Spleen (tissue), 11 donors: ENCODE measurements at regions not wholly inside any gene's neighbourhood (a gene's known extent, or its start where the extent isn't known, plus 50 kb on each side); places are given as distances from the start of the nearest gene placed in this dataset.
"Not testable (repeated sequence)": the region's sequence is repeated elsewhere in the genome, so short reads cannot be mapped to it uniquely, and the experiment has no call there.

Experiments used
- DNase-seq: peaks from one replicate; pipeline ENCODE4 v3.0.0-alpha.2; 2020
- H3K27ac ChIP-seq, 8 donors: fragments of 200-600 bp; sonication (generic) in 7 of 8; 1 replicate in 4 of 8; 2 replicates in 4 of 8; pipeline versions ENCODE4 v1.5.0 to v1.8.0; 2016 to 2021; ENCODE audit warnings: inconsistent platforms in 4 of 8, mild to moderate bottlenecking in 4 of 8, moderate library complexity in 1 of 8
- H3K27me3 ChIP-seq, 7 donors: fragments of 200-600 bp; sonication (generic) in 6 of 7; replicated peaks in 1 of 7; 1 replicate in 4 of 7; 2 replicates in 3 of 7; pipeline versions ENCODE4 v1.5.0 to v1.8.0; 2016 to 2021; ENCODE audit warnings: inconsistent platforms in 3 of 7, mild to moderate bottlenecking in 1 of 7
- H3K36me3 ChIP-seq, 6 donors: fragments of 200-600 bp; sonication (generic) in 5 of 6; 1 replicate in 4 of 6; 2 replicates in 2 of 6; pipeline versions ENCODE4 v1.5.0 to v1.8.0; 2016 to 2021; ENCODE audit warnings: inconsistent platforms in 2 of 6
- H3K4me1 ChIP-seq, 6 donors: fragments of 200-600 bp; sonication (generic) in 5 of 6; 1 replicate in 3 of 6; 2 replicates in 3 of 6; pipeline versions ENCODE4 v1.5.0 to v1.8.0; 2016 to 2021; ENCODE audit warnings: inconsistent platforms in 3 of 6
- H3K4me3 ChIP-seq, 8 donors: fragments of 200-600 bp; sonication (generic) in 7 of 8; 1 replicate in 4 of 8; 2 replicates in 4 of 8; pipeline versions ENCODE4 v1.5.0 to v1.8.0; 2016 to 2021; ENCODE audit warnings: inconsistent platforms in 4 of 8, mild to moderate bottlenecking in 4 of 8, moderate library complexity in 2 of 8
- H3K9me3 ChIP-seq, 8 donors: fragments of 200-600 bp; sonication (generic) in 7 of 8; 1 replicate in 4 of 8; 2 replicates in 4 of 8; pipeline versions ENCODE4 v1.5.0 to v1.8.0; 2016 to 2021; ENCODE audit warnings: inconsistent platforms in 4 of 8
- CTCF ChIP-seq, 11 experiments: fragments of 200-600 bp in 7 of 11; fragments of 450-650 bp in 4 of 11; sonication (generic) in 4 of 11; IDR thresholded peaks in 8 of 11; conservative IDR thresholded peaks in 3 of 11; 1 replicate in 7 of 11; 2 replicates in 4 of 11; pipeline versions ENCODE4 v1.4.0 to v1.8.0; 2016 to 2021; ENCODE audit warnings: antibody characterized with exemption in 11 of 11, inconsistent platforms in 4 of 11, mild to moderate bottlenecking in 1 of 11
- POLR2A ChIP-seq, 3 donors: fragments of 450-650 bp; IDR thresholded peaks; one replicate each; pipeline ENCODE4 v1.5.1; 2017; ENCODE audit warnings: antibody characterized with exemption in 3 of 3, mild to moderate bottlenecking in 1 of 3
- POLR2AphosphoS5 ChIP-seq, 3 donors: sonication (generic); formaldehyde crosslinking; IDR thresholded peaks; one replicate each; pipeline ENCODE4 v1.5.1; 2017; ENCODE audit warnings: antibody characterized with exemption in 3 of 3
- WGBS, 5 donors: extraction: QIAGEN DNeasy Blood & Tissue Kit in 3 of 5; methylation state at CpG; one replicate each; pipeline versions ENCODE4 v1.1.5 to v1.1.7; 2013 to 2018; 5-methylcytosine and 5-hydroxymethylcytosine counted together
- intact Hi-C: fragments of 100-400 bp; cut with DNase I; formaldehyde crosslinking; loops from one replicate; pipeline ENCODE4 v1.15.0; 2023; ENCODE audit warnings: low total_unique reads
- donor health status: healthy with polysubstance abuse.
- donor health status: DM: no; HTN: no; CAD: no; lungs with moderate emphysema.
- donor health status: DM: no; HTN: no; CAD: no.
- donor health status: Bipolar disorder and iron deficiency.
- donor health status: healthy.
- donor health status: DM: no; HTN: no; CAD: no.
- donor health status: DM: yes; HTN: yes; CAD: no.

GRCh38 chr21:23578027-23578426, 2029.3 kb downstream of the MRPL39 start:
- Histone ChIP-seq H3K4me3 (no peak overlapping the region), H3K9me3 (no peaks in the 10 kb centered on the region), H3K27me3 (no peaks in the 10 kb centered on the region), H3K27ac (no peak overlapping the region), H3K4me1 (no peaks in the 10 kb centered on the region), H3K36me3 (no peaks in the 10 kb centered on the region)
- no peak for DNase-seq
- TF ChIP-seq CTCF (IDR thresholded peaks at IDR 0.05 in 8 of 11, conservative IDR thresholded peaks at IDR 0.05 in 3 of 11) (no peak), POLR2AphosphoS5 (IDR thresholded peaks at IDR 0.05) (no peak), POLR2A (IDR thresholded peaks at IDR 0.05) (no peak)
- intact Hi-C loops, result no loop called here
- WGBS, 5 donors, result 66 to 89% (median 73%) methylated on average over 1 of the region's 1 CpG

GRCh38 chr21:23574932-23575331, 2032.3 kb downstream of the MRPL39 start:
- no peaks in the 10 kb centered on the region for H3K9me3 ChIP-seq
- H3K4me3 ChIP-seq, result no peak overlapping the region
- intact Hi-C loops, result no loop called here
- no peak overlapping the region for H3K27ac ChIP-seq
- WGBS, 5 donors, result 75 to 77% (median 75%) methylated on average over 9 of the region's 9 CpGs
- no peaks in the 10 kb centered on the region for H3K4me1 ChIP-seq
- H3K36me3 ChIP-seq, result no peaks in the 10 kb centered on the region
- TF ChIP-seq POLR2A (IDR thresholded peaks at IDR 0.05) (no peak), POLR2AphosphoS5 (IDR thresholded peaks at IDR 0.05) (no peak), CTCF (IDR thresholded peaks at IDR 0.05 in 8 of 11, conservative IDR thresholded peaks at IDR 0.05 in 3 of 11) (no peak)
- DNase-seq, result no peak
- no peaks in the 10 kb centered on the region for H3K27me3 ChIP-seq

- H3K4me1 ChIP-seq, H3K4me3 ChIP-seq, DNase-seq, H3K9me3 ChIP-seq, H3K27me3 ChIP-seq, intact Hi-C loops, H3K36me3 ChIP-seq, H3K27ac ChIP-seq: not testable (repeated sequence)
- WGBS, 5 donors, result 83 to 94% (median 84%) methylated on average over 5 of the region's 5 CpGs
Measured at GRCh38 chr21:23548924-23549323, 2058.4 kb downstream of the MRPL39 start.

GRCh38 chr21:23543333-23543732, 2063.9 kb downstream of the MRPL39 start:
- WGBS, 5 donors, result 74 to 87% (median 84%) methylated on average over 2 of the region's 2 CpGs
- Histone ChIP-seq H3K27ac (no peak overlapping the region), H3K36me3 (no peaks in the 10 kb centered on the region), H3K9me3 (no peaks in the 10 kb centered on the region), H3K4me3 (no peak overlapping the region), H3K27me3 (no peaks in the 10 kb centered on the region), H3K4me1 (no peaks in the 10 kb centered on the region)
- intact Hi-C loops, result no loop called here
- TF ChIP-seq CTCF (IDR thresholded peaks at IDR 0.05 in 8 of 11, conservative IDR thresholded peaks at IDR 0.05 in 3 of 11) (no peak), POLR2A (IDR thresholded peaks at IDR 0.05) (no peak), POLR2AphosphoS5 (IDR thresholded peaks at IDR 0.05) (no peak)
- no peak for DNase-seq

GRCh38 chr21:23542097-23542496, 2065.2 kb downstream of the MRPL39 start:
- H3K9me3 ChIP-seq, result no peaks in the 10 kb centered on the region
- no peak overlapping the region for H3K27ac ChIP-seq
- no peak overlapping the region for H3K4me3 ChIP-seq
- 72 to 100% (median 86%) methylated on average over 1 of the region's 1 CpG for WGBS, 5 donors
- no peak for DNase-seq
- intact Hi-C loops, result no loop called here
- H3K36me3 ChIP-seq, result no peaks in the 10 kb centered on the region
- TF ChIP-seq CTCF (IDR thresholded peaks at IDR 0.05 in 8 of 11, conservative IDR thresholded peaks at IDR 0.05 in 3 of 11) (no peak), POLR2AphosphoS5 (IDR thresholded peaks at IDR 0.05) (no peak)
- H3K4me1 ChIP-seq, result no peaks in the 10 kb centered on the region
- H3K27me3 ChIP-seq, result no peaks in the 10 kb centered on the region
